ENCODE measurements at regions not wholly inside any gene's neighbourhood (a gene's known extent, or its start where the extent isn't known, plus 50 kb on each side); places are given as distances from the start of the nearest gene placed in this dataset.

- no peak for ATAC-seq
These were observed 74.3 kb downstream of the SIPA1L2 start for GRCh38 chr1:232555494-232556210.

DNA sequence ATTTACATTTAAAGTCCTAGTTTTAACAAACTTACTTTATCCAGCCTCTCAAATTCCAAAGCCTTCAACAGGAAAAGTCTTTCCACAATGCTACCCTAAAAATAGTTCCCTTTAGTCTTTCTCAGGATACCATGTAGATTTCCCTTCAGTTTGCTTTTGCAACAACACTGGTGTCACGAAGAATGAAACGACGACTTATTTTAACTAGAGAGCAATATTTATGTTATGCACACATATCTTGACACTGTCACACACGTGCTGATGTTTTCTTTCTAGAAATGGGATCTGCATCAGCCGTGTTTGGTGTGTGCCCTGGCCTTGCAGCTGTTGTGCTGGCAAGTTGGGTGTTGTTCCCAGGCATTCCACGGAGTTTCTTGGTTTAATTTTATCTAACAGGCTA lies 75.5 kb downstream of the SIPA1L2 start:
- ATAC-seq, result no peak

- no peak for ATAC-seq
These were observed 76.1 kb downstream of the SIPA1L2 start for GRCh38 chr1:232553809-232554208.

DNA sequence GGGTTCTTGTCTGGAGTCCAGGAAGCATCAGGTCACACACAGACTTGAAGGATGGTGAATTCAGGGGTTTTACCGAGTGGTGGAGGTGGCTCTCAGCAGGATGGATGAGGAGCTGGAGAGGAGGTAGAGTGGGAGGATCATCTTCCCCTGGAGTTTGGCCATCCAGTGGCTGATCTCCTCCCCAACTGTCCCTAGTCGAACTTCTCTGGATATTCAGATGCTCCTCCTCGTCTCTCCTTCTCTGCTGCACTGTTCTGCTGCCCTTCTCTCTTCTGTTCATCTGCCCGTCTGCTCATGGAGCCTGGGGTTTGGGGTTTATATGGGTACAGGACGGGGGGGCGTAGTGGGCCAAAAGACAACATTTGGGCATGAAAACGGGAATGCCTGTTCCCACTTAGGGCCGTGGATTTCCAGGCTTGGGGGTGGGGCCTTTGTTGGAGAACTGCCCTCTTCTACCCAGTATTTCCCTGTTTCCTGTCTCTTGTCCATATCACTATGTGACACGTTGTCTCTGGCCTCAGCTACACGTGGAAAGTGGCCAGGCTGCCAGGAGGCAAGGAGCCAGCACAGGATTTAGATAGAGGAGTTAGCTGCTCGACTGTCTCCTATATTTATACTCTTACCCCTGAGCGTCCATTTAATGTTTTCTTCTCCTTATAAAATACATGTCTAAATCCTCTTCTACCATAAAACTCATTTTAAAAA lies 76.7 kb downstream of the SIPA1L2 start:
- ATAC-seq, result no peak

GRCh38 chr1:232551386-232551785 lies 78.5 kb downstream of the SIPA1L2 start:
- no peak for ATAC-seq

GRCh38 chr1:232550007-232550406 lies 79.9 kb downstream of the SIPA1L2 start:
- no peak for ATAC-seq

GRCh38 chr1:232548691-232549090 lies 81.2 kb downstream of the SIPA1L2 start:
- no peak for ATAC-seq

DNA sequence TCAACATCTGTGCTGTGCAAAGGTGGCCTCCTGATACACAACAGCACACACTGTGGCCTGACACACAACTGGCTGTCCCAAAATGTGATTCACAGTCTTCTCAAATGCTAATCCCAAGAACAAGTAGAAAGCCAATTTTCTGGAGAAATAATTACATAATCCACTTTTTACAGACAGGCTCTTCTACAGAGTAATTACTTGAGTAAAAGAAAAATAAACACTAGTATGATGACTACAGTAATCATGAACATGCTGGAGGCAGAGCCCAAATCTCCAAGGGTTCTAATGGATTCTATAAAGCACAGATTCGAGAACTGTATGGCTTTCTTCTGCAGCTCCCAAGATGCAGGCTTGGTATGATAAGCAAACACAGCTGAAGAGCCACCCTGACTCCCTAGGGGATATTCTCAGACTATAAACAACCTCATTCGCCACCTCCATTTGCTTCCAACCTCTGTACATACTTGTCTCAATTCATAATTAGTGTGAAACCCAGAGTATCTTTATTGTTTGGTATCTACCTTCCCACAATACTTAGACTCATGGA lies 81.9 kb downstream of the SIPA1L2 start:
- ATAC-seq, result no peak

DNA sequence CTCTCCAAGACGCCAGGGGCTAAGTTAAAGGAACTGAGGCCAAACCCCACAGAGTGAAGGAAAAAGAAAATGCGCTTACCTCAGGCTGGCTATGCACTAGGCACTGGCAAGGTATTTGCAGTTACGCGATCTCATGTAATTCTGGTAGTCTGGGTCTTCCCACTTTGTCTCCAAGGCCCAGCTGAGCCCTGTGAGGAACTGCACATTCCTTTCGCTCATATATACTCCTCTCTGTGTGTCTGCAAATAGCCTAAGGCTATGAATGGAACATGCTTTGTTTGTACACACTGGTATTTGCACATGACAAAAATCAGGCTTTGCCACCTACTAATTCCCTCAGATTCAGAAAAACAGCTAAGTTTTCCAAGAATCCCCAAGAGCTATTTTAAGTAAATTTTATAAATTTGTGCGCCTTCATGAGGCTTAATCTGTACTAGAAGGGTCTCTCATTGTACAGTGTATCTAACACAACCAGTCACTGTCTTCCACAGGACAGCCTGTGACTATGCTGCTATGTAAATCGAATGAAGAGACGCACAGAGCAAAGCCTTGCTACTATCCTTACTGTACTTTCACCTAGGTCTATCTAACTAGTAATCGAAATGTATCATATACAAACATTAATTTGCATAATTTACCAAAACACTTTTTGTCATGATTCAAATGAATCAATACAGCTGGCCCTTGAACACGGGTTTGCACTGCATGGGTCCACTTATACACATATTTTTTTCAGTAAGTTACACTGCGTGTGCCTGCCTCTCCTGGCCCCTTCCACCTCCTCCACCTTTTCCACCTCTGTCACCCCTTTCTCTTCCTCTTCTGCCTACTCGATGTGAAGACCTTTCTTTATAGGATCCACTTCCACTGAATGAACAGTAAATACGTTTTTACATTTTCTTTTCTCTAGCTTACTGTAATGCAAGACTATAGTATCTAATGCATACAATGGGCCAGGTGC lies 87.0 kb downstream of the SIPA1L2 start:
- no peak for ATAC-seq

DNA sequence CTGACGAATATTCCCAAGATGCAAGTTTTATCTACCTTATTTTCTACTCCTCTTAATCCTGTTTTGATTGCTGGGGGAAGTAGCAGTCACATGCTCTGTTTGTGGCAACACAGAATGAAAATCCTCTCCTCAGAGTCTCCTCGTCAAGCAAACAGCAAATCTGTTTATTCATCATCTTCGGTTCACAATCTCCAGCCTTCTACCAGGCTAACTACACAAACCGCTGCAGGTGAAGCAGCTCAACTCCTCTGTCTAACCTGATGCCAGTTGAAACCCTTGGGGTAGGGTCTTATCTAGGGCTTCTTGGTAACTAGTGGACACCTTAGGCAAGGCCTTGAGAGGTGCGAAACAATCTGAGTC lies 91.0 kb downstream of the SIPA1L2 start:
- ATAC-seq, result no peak

- ATAC-seq, result peak in 1 of 2 donors; percentile 53
These were observed 91.5 kb downstream of the SIPA1L2 start for GRCh38 chr1:232538224-232538942.

GRCh38 chr1:232534552-232535517 lies 95.1 kb downstream of the SIPA1L2 start:
- ATAC-seq, result no peak

DNA sequence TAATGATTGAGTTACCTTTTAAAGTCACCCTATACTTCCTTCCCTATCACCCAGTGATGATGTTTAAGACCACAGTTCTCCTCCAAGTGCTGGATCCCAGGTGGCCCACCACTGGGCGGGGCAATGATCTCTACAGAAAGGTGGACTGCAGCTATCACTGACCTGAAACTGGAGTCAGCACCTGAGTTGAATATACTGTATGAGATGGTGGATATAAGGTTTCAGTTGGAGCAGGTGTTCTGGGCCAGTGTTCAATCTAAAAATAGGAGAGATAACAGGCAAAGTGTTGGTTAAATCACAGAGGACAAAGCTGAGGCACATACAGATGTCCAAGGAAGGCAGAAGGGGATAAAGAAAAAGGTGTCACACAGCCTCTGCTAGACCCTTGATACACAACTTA lies 96.6 kb downstream of the SIPA1L2 start:
- no peak for ATAC-seq

- ATAC-seq, result no peak
These were observed 97.0 kb downstream of the SIPA1L2 start for GRCh38 chr1:232532901-232533300.

GRCh38 chr1:232531291-232531690 lies 98.6 kb downstream of the SIPA1L2 start:
- no peak for ATAC-seq

GRCh38 chr1:232529747-232530146 lies 100.2 kb downstream of the SIPA1L2 start:
- no peak for ATAC-seq

DNA sequence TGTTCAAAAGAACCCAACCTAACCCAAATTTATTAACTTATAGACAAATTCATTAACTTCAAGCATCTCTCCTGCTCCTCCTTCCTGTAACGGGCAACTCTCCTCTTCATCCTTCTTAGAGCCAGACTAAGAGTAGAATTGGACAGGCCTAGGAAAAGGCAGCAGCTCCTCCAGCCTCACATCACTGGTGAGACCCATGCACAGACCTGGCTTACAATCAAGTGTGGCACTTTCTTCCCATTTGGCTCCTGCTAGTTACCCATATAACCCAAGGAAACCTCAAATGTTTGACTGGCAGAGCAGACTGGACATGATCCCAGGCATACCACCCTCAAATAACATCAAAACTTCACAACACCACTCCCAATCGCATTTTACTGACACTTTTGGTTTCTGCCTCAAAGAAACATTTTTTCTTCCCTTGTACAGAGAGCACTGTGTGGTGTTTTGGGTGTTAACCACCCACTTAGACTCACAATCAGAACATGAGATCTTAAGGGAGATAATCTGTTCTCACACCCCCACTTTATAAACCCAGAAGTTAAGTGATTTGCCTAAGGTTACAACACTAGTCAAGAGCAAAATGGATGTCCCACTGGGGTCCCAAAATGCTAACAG lies 101.4 kb downstream of the SIPA1L2 start:
- no peak for ATAC-seq

DNA sequence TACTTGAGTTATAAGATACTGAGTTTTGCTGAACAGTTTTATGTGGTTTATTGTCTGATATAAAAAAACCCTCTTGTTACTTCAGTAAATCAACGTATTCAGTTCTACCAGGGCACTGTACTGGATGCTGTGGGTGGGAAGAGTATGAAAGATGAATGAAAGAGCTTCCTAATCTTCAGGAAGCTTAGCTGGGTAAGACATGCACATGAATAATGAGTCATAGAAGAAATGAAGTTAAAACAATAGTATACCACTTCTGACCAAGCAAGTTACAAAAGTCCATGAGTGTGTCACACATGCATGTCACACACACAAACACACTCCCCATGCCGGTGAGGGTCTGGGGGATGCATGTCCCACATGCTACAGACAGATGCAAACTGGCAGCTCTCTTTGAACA lies 105.9 kb downstream of the SIPA1L2 start:
- ATAC-seq, result no peak

- no peak for ATAC-seq
These were observed 107.7 kb downstream of the SIPA1L2 start for GRCh38 chr1:232522189-232522588.

- no peak for ATAC-seq
These were observed 108.3 kb downstream of the SIPA1L2 start for GRCh38 chr1:232521660-232522059.

GRCh38 chr1:232519186-232519585 lies 110.7 kb downstream of the SIPA1L2 start:
- no peak for ATAC-seq

All from activated CD4-positive, CD25-positive, alpha-beta regulatory T cell treated with anti-CD3 and anti-CD28 coated beads, Interleukin-2, amount 50 U/mL, for 24 hours (primary cell).